HUDEP-2 (cell line): ENCODE measurements at regions not wholly inside any gene's neighbourhood (a gene's known extent, or its start where the extent isn't known, plus 50 kb on each side); places are given as distances from the start of the nearest gene placed in this dataset.

Source experiments
- DNase-seq, 76 experiments: peaks; one replicate each; lab custom pipeline; 2025; ENCODE audit not compliant: unreplicated experiment in 76 of 76; lab: John Stamatoyannopoulos, UW

DNA sequence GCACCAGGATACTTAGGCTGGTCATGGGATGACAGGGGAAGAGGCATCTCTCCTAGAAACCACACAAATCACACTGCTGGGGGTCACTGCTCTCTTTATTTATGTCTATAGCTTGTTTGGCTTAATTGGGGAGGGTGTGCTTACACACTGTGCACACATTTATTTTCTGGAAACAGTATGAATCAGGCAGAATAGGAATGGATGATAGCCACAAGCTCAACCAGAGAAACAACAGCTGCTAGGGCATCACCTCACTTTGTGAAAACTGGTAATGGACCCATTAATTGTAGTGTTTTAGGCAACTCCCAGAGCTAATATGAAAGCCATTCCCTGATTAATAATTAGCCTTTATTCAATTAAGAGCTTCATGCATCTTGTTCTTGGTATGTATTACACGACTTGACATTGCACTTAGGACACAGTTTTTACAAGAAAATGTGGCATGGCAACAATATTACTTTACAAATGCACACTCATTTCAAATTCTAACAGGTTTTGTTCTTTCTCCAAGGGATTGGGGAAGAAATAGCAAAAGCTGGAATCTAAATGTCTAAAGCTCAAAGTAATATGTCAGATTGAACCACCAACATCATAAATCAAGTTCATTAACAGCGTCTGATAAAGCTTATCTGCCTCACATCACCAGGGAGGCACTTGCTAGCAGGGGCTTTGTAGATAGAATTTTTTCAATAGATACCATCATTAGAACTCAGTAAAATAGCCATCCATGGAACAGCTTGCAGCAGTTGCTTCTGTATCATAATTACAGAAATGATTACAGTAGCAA, 361.9 kb upstream of the FSHR start:
- no peak for DNase-seq

- DNase-seq: no peak
These were observed 359.9 kb upstream of the FSHR start for GRCh38 chr2:49514201-49514600.

DNA sequence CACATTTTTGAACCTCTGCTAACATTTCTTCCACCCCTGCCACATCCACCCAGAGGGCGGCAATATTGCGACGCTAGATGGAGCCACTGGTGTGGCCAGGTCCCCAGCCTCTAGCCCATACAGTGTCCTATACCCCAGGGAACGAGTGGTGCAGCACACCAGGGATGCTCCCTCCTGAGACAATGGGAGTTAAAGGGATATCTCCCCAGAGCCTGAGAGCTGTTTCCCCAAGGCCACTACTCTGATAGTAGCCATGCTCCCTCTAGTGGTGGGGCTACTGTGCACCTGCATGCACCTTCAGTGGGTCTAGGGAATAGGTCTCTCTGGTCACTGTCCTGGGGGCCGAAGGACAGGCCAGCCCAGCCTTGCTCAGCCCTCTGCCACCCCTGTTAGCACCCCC, 336.4 kb upstream of the FSHR start:
- peak in 30 of 76 experiments; percentile 0 to 41 (median 15) for DNase-seq

DNA sequence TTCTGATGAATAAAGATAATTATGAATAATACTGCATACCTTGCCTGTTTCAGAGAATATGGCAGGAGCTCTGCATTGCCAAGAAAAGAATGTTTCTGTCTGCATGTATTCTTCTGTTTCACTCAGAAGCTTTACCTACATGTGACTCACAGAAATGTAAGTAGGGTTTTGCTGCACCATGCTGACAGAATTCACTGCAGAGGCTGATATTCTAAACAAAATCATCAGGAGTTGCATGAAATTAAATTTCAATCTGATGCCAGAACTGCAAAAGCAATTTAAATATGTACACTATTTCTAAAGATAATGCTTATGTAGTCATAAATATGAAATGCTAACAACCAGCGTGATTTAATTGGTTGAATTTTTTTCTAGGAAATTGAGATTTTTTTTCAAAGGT, 332.8 kb upstream of the FSHR start:
- no peak for DNase-seq

- DNase-seq: no peak
These were observed 326.2 kb upstream of the FSHR start for GRCh38 chr2:49480520-49480919.

GRCh38 chr2:49465157-49465831, 311.0 kb upstream of the FSHR start:
- DNase-seq: no peak

DNA sequence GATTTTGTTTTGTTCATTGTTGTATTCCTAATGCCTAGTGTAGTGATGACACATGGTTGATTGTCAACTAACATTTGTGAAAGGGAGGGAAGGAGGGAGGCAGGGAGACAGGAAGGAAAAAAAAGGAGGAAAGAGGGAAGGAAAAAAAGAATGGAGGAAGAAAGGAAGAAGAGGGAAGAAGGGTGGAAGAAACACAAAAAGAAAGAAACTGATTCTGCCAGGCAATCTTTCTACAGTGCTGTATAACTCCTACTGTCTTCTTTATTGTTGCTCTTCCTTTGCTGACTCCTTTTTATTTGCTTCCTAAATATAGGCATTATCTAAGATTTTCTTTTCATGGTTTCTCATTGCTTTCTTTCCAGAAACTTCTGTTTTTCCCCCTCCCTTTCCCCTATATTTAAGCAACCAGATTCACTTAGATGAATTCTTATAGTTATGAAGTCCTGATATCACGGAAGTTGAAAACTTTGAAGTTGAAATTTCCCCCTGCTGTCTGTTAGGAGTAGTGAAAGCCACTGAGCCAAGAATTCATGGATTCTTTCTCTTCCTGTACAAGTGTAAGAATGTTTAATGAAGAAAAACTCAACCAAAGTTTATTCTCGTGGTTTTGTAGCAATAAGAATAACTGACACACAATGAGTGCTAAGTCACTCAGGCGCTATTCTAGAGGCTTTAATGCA, 305.1 kb upstream of the FSHR start:
- DNase-seq: no peak

GRCh38 chr2:49444005-49444404, 289.7 kb upstream of the FSHR start:
- DNase-seq: no peak

GRCh38 chr2:49426996-49427395, 272.7 kb upstream of the FSHR start:
- DNase-seq: no peak

DNA sequence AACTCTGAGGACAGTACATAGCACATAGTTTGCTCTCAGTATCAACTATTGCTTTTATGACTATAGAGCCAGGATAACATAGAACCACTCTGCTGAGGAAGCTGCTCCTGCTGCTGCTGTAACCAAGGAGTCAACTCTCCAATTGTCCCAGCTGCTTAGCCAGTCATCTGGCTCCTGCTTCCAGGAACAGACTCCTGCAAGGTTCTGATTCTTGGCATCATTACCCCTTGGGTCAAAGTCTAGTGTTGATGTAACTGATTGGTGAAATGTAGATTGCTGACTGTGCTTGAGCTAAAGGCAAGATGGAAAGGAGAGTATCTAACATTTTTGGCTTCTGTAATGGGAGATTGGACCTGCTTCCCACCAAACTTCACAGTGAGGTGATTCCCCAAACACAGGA, 261.9 kb upstream of the FSHR start:
- no peak for DNase-seq

DNA sequence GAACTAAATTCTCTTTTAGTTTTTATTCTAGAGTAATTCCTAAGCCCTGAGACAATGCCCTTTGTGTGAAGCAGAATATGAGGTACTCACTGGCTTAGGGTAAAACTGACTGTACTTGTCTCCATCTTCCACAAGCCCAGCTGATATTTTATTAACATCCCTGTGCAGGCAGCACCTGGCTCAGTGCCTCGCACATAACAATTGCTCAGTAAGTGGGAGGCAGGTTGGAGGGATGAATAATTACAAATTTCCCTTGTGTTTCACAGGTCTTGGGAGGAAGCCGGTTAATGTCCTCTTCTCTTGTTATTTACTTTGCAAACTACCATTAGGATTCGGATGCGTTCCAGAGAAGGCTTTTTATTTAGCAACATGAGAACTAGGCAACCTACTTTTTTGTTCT, 249.8 kb upstream of the FSHR start:
- DNase-seq: no peak

- no peak for DNase-seq
These were observed 249.3 kb upstream of the FSHR start for GRCh38 chr2:49403637-49404036.

GRCh38 chr2:49379406-49379805, 225.1 kb upstream of the FSHR start:
- DNase-seq: no peak

DNA sequence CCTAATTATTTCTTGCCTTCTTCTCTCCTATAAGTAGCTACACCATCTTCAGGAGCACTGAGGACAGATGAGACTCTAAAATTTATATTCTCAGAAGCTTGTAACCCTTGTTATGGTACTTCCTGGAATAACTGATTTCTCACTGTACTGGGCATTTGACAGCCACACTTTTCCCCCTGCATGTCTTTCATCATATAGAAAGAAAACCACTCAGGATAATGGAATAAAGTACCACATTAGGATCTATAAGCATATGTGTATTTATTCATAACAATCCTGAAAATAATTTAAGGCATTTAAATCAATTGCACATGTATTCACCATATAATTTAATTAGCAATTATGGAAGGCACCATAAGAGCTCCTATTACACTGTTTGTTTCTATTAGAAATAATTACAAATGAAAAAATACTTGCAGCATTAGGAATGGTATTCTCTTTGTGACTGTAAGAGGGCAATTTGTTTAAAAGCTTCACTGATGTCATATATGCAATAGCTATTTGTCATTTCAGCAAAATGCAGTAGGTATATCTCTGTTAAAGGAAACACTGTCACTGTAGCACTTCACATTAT, 216.9 kb upstream of the FSHR start:
- no peak for DNase-seq

DNA sequence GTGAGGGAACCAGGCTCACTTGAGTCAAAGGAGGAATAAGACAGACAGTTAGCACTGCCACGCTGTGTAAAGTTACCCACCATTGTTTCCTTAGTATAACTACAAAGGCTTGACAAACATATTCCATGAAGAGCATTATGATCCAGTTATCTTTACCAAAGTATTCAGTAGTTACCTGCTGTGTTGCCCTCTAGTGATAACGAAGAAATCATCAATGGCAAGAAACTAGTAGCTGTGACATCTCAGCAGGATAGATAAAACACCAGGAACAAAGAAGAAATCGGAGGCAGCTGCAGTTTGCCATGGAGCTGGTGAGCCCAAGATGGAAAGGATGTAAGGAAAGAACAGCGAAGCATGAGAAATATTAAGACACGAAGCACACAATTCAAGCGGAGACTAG, 215.3 kb upstream of the FSHR start:
- DNase-seq: no peak

- DNase-seq: no peak
These were observed 214.8 kb upstream of the FSHR start for GRCh38 chr2:49369101-49369500.

GRCh38 chr2:49367003-49367402, 212.7 kb upstream of the FSHR start:
- DNase-seq: no peak

GRCh38 chr2:49360407-49360767, 206.1 kb upstream of the FSHR start:
- no peak for DNase-seq

DNA sequence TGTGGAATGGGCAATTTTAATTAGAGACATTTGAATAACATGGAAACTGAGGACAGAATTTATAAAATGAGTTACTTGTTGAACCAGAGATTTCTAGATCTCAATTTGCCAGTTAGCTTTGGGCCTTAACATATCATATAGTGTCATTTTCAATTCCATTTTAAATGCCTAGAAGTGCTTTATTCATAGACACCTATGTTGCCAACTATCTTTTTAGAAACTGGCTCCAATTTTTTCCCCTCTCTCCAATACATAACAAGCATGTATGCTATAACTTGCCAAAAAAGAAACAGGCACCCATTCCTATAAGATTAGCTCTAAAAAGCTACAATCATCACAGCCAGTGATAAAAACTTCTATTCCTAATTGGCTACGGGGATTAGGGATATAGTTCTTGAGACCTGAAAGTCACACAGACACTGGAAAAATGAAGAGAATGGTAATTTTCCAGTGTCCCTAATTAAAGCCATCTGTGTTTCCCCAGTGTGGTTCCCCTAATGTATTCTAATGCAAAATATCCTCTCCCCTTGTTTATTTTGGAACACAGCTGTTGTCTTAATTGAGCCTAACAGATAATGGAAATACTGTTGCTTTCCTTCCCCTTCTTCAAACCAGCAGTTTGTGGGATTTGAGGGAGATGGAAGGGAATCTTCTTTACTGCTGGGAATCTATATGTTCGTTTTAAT, 205.5 kb upstream of the FSHR start:
- DNase-seq: no peak

DNA sequence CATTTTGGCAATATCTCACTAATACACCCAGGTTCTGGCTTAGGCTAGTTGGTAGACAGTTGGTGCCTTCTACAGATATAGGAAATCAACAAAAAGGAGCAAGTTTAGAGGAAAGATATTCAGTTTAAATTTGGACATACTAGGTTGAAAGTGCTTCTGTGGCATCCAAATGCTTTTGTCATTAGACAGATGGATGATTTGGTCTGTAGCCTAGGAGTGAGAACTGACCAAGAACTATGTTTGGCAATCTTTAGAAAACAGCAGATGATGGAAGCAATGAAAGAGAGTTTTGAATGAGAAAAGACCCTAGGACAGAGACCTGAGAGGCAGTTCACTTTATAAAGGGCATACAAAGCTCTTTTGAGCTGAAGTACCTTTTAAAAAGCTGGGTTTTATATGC, 201.3 kb upstream of the FSHR start:
- no peak for DNase-seq

GRCh38 chr2:49351560-49351959, 197.2 kb upstream of the FSHR start:
- no peak for DNase-seq
